MM.1S (cell line): ENCODE measurements at regions not wholly inside any gene's neighbourhood (a gene's known extent, or its start where the extent isn't known, plus 50 kb on each side); places are given as distances from the start of the nearest gene placed in this dataset.

ENCODE experiments used
- CTCF ChIP-seq: fragments of 300-600 bp; sonication (generic); IDR thresholded peaks from 2 replicates; pipeline ENCODE4 v1.5.1; 2016; ENCODE audit warnings: antibody characterized with exemption, low read length, mixed read lengths
- EZH2 ChIP-seq: fragments of 300-600 bp; sonication (generic); optimal IDR thresholded peaks from 2 replicates; pipeline ENCODE3; 2017; ENCODE audit warnings: low read depth, mild to moderate bottlenecking, antibody characterized with exemption, low read length, mixed read lengths

GRCh38 chr5:3139499-3139931 lies 388.0 kb upstream of the IRX2 start:
- TF ChIP-seq CTCF (no peak), EZH2 (no peak)
